PFSK-1 (cell line): ENCODE measurements at regions not wholly inside any gene's neighbourhood (a gene's known extent, or its start where the extent isn't known, plus 50 kb on each side); places are given as distances from the start of the nearest gene placed in this dataset.

ENCODE experiments used
- FOXP2 ChIP-seq: optimal IDR thresholded peaks from 2 replicates; pipeline ENCODE3; 2011; ENCODE audit warnings: borderline replicate concordance, control low read depth, inconsistent platforms; ENCODE audit not compliant: insufficient read depth; ENCODE audit errors: extremely low read length, extremely low read depth
- POLR2AphosphoS5 ChIP-seq: IDR thresholded peaks from 2 replicates; pipeline ENCODE4 v1.6.1; 2012; ENCODE audit warnings: low read depth, mild to moderate bottlenecking, control low read depth, low read length, moderate library complexity
- SIN3A ChIP-seq: IDR thresholded peaks from 2 replicates; pipeline ENCODE4 v1.6.1; 2012; ENCODE audit warnings: mild to moderate bottlenecking, low read length, moderate library complexity, borderline replicate concordance; ENCODE audit not compliant: insufficient read depth
- TAF1 ChIP-seq: IDR thresholded peaks from 2 replicates; pipeline ENCODE4 v1.6.1; 2012; ENCODE audit warnings: low read length, control low read depth, borderline replicate concordance; ENCODE audit not compliant: insufficient read depth
- TF ChIP-seq, protein P1 (sequence below), 2 experiments: IDR thresholded peaks; 2 replicates each; pipeline versions ENCODE4 v1.6.1 to v1.8.0; 2011 to 2012; ENCODE audit warnings: low read depth in 2 of 2, low read length in 2 of 2, control low read depth in 1 of 2, inconsistent platforms in 1 of 2, mild to moderate bottlenecking in 1 of 2, moderate library complexity in 1 of 2; ENCODE audit not compliant: insufficient read depth in 1 of 2

- no peak for TF ChIP-seq POLR2AphosphoS5
- TF ChIP-seq SIN3A, result no peak
- no peak for TF ChIP-seq FOXP2
- no peak for TF ChIP-seq TAF1
- TF ChIP-seq, protein P1, sequence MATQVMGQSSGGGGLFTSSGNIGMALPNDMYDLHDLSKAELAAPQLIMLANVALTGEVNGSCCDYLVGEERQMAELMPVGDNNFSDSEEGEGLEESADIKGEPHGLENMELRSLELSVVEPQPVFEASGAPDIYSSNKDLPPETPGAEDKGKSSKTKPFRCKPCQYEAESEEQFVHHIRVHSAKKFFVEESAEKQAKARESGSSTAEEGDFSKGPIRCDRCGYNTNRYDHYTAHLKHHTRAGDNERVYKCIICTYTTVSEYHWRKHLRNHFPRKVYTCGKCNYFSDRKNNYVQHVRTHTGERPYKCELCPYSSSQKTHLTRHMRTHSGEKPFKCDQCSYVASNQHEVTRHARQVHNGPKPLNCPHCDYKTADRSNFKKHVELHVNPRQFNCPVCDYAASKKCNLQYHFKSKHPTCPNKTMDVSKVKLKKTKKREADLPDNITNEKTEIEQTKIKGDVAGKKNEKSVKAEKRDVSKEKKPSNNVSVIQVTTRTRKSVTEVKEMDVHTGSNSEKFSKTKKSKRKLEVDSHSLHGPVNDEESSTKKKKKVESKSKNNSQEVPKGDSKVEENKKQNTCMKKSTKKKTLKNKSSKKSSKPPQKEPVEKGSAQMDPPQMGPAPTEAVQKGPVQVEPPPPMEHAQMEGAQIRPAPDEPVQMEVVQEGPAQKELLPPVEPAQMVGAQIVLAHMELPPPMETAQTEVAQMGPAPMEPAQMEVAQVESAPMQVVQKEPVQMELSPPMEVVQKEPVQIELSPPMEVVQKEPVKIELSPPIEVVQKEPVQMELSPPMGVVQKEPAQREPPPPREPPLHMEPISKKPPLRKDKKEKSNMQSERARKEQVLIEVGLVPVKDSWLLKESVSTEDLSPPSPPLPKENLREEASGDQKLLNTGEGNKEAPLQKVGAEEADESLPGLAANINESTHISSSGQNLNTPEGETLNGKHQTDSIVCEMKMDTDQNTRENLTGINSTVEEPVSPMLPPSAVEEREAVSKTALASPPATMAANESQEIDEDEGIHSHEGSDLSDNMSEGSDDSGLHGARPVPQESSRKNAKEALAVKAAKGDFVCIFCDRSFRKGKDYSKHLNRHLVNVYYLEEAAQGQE (IDR thresholded peaks at IDR 0.05; ENCODE audit: insufficient read depth in 1 of 2, low read depth in 2 of 2, low read length in 2 of 2), result no peak
These were observed 479.7 kb downstream of the MAN2A1 start for GRCh38 chr5:110169461-110169860.

GRCh38 chr5:110177729-110178128 is 488.0 kb downstream of the MAN2A1 start:
- TF ChIP-seq, protein P1 (IDR thresholded peaks at IDR 0.05; ENCODE audit: insufficient read depth in 1 of 2, low read depth in 2 of 2, low read length in 2 of 2), result no peak
- TF ChIP-seq POLR2AphosphoS5 (no peak), TAF1 (no peak), SIN3A (no peak), FOXP2 (no peak)

DNA sequence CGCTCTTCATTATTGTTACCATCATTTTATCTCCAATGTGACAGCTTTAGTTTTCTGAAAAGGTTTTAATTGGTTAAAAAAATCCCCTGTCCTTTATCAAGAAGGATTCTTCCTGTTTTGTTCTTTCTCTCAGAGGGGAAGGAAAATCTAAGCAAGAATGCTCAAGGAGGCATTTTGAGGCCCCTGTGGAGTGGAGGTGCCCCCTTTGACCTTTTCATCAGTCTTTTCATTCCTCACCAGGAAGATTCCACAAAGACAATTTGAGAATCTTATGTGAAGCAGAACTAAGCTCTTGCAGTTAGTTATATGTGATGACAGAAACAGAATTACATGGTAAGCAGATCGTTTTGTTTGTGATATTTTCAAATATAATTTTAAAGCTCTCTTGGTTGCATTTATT is 489.6 kb downstream of the MAN2A1 start:
- TF ChIP-seq SIN3A (no peak), TAF1 (no peak), POLR2AphosphoS5 (no peak), FOXP2 (no peak)
- TF ChIP-seq, protein P1 (IDR thresholded peaks at IDR 0.05; ENCODE audit: insufficient read depth in 1 of 2, low read depth in 2 of 2, low read length in 2 of 2), result no peak

DNA sequence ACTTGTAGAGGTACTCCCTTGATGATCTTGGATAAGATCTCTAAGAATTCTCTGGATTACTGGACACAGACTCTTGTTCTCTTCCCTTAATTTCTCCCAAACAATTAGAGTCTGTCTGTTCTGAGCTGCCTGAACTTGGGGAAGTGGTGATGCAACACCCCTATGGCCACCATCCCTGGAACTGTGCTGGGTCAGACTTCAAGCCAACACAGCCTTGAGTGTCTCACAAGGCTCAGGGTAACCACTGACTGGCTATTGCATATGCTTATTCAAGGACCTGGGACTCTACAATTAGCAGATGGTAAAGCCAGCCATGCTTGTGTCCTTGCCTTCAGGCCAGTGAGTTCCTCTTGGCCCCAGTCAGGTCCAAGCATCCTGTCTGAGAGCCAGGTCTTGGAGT is 504.5 kb downstream of the MAN2A1 start:
- TF ChIP-seq, protein P1 (IDR thresholded peaks at IDR 0.05; ENCODE audit: insufficient read depth in 1 of 2, low read depth in 2 of 2, low read length in 2 of 2), result no peak
- no peak for TF ChIP-seq FOXP2
- TF ChIP-seq POLR2AphosphoS5, result no peak
- no peak for TF ChIP-seq SIN3A
- TF ChIP-seq TAF1, result no peak

DNA sequence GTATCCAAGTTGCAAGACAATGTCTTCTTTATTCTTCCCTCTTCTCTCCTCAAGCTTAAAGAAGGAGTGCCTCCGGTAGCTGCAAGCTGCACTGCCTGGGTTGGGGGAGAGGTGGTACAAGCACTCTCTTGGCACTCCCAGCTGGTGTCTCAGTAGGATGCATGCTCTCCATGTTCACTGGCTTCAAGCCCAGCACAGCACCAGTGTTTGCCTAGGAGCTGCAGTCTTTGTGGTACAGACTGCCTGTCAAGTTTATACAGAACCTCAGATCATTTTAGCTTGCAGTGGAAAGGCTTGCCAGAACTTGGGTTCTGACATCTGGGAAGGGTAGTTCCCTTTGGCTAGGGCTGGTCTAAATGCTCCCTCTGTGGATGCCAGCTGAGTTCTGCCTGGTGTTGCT is 505.6 kb downstream of the MAN2A1 start:
- TF ChIP-seq POLR2AphosphoS5, result no peak
- no peak for TF ChIP-seq SIN3A
- TF ChIP-seq TAF1, result no peak
- TF ChIP-seq FOXP2, result no peak
- TF ChIP-seq, protein P1 (IDR thresholded peaks at IDR 0.05; ENCODE audit: insufficient read depth in 1 of 2, low read depth in 2 of 2, low read length in 2 of 2), result no peak
